Stimulated activated CD4-positive, alpha-beta T cell treated with anti-CD3 and anti-CD28 coated beads, TNF-alpha, amount 100 ng/mL, for 48 hours (primary cell): ENCODE measurements at regions not wholly inside any gene's neighbourhood (a gene's known extent, or its start where the extent isn't known, plus 50 kb on each side); places are given as distances from the start of the nearest gene placed in this dataset.
A peak's percentile ranks its signal among the peaks of the same experiment; 100 is the strongest.
"Not testable (repeated sequence)": the region's sequence is repeated elsewhere in the genome, so short reads cannot be mapped to it uniquely, and the experiment has no call there.

Experiments
- DNase-seq, 3 donors: peaks; one replicate each; pipeline ENCODE4 v3.0.0-alpha.2; 2020; ENCODE audit warnings: low read depth in 3 of 3

DNA sequence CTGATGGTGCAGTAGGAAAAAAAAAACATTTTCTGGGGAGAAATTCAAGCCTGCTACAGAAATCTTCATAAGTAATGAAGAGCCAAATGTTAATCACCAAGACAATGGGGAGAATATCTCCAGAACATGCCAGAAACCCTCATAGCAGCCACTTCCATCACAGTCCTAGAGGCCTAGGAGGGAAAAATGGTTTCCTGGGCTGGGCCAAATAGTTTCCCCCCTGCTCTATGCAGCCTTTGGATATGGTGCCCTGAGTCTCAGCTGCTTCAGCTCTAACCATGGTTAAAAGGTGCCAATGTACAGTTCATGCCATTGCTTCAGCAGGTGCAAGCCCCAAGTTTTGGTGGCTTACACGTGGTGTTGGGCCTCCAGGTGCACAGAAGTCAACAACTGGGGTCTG, 113.1 kb downstream of the ZNF648 start:
- no peak for DNase-seq

DNA sequence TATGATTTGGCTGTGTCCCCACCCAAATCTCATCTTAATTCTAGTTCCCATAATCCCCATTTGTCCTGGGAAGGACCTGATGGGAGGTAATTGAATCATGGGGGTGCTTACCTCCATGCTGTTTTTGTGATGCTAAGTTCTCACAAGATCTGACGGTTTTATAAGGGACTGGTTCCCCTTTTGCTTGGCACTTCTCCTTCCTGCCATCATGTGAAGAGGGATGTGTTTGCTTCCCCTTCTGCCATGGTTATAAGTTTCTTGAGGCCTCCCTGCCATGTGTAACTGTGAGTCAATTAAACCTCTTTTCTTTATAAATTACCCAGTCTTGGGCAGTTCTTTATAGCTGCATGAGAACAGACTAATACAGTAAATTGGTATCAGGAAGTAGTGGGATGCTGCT, 114.1 kb downstream of the ZNF648 start:
- no peak for DNase-seq

DNA sequence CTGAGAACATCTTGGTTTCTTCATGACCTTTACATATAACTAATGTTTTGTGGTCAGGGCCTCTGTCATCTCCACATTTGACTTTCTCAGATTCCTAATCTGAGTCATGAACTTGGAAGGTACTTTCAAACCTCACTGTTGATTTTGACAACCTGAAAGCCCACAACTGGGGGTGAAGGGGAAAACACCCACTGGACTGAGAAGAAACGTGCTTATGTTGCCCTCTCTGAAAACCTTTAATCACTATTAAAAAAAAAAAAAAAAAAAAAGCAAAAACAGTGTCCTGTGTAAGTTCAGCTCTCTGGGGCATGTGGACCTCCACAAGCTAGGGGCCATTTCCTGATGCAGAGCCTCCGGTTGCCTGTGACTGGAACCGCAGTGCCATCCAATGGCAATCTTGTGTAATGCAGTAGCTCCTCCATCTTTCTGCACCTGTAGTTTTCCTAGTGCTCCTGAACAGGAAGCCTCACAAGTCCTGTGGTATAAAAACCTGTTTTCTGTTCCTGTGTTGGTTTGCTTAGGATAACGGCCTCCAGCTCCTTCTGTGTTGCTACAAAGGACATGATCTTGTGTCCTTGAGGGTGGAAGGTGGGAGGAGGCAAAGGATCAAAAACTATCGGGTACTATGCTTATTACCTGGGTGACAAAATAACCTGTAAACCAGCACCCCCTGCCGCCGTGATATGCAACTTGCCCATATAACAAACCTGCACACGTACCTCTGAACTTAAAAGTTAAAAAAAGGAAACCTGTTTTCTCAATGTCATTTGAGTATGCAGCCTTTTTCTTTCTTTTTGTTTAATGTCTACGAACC, 124.5 kb downstream of the ZNF648 start:
- DNase-seq = peak in 2 of 3 donors; percentile 10 to 14

DNA sequence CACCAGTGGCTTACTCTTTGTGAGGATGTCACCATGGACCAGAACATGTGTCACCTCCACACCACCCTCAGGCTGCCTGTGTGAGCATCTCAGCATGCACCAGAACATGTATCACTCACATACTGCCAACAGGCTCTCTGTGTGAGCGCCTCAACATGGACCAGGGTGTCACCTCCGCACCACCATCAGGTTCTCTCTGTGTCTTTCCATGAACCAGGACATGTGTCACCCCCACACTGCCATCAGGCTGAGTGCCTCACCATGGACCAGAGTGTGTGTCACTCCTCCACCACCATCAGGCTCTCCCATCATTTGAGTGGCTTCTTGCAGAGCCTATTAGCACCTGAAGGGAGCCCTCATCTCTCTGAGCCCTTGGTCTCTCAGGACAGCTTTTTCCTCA, 125.2 kb downstream of the ZNF648 start:
- peak in 1 of 3 donors; percentile 33 for DNase-seq

DNA sequence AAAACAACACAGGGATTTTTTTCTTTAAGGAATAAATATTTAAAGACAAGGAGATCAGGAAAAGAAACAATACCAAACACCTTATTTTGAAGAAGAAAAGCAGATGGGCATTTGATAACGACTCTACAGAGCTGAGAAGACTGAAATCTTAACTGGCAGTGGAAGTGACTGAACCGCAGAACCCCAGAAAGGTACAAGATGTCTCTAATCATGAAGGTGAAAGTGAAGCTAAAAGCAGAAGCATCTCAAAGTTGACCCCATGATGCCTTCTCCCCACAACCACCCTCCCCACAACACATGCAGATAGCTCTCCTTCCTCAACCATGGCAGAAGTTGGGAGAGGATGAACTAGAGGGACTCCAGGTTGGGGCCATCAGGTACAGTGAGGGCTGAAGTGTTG, 129.6 kb downstream of the ZNF648 start:
- DNase-seq = no peak

DNA sequence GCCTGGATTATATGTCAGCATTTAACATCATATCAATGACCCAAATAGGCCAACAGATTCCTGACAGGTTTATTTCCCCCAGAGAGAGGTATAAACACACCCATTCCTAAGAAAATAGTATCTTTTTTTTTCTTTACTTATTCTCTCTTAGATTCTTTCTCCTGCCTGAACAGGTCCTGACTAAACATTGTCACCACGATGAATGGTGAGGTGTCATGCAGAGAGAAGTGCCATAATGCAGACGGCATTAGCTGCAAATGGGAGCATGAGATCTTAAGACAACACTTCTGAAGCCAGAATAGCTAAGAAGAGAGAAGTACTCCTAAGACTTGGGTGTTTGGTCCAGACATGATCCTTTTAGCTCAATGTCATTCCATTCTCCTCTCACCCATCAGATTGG, 131.3 kb downstream of the ZNF648 start:
- DNase-seq = no peak

DNA sequence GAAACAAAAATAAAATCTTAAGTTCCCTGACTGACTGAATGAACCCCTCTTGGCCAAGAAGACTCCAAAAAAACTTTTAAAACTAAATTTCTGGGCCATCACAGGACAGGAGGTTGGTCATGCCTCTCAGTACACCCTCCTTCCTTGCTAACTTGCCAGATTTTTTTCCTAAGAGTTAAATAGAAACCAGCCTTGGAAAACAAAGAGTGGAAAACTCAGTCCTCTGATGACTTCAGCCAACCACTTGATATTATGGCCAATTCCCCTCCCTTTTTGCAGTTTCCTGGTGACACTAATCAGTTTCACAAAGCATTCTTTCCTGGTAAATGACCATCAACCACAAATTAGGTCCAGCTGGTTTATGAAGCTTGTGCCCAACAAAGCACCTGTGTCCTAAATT, 134.8 kb downstream of the ZNF648 start:
- no peak for DNase-seq

DNA sequence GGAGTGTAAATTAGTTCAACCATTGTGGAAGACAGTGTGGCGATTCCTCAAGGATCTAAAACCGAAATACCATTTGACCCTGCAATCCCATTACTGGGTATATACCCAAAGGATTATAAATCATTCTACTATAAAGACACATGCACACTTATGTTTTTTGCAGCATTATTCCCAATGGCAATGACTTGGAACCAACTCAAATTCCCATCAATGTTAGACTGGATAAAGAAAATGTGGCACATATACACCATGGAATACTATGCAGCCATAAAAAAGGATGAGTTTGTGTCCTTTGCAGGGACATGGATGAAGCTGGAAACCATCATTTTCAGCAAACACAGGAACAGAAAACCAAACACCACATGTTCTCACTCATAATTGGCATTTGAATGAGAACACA, 137.5 kb downstream of the ZNF648 start:
- not testable (repeated sequence) for DNase-seq

DNA sequence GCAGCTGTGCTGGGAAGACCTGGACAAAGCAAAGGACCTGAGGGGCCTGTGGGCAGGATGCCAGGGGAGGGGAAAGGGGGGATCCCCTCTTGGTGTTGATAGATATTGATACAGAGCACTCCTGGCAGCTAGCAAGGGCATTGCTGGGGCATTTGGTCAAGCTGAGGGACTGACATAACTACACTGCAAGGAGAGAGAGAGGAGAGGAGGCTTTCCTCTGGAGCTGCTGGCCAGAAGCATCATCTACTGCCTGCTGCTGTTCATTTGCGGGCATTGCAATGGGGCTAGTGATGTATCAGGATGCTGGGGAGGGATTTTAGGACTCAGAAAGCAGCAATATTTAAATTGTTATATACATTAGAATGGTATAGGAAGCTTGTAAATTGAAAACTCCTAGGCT, 142.0 kb downstream of the ZNF648 start:
- no peak for DNase-seq

DNA sequence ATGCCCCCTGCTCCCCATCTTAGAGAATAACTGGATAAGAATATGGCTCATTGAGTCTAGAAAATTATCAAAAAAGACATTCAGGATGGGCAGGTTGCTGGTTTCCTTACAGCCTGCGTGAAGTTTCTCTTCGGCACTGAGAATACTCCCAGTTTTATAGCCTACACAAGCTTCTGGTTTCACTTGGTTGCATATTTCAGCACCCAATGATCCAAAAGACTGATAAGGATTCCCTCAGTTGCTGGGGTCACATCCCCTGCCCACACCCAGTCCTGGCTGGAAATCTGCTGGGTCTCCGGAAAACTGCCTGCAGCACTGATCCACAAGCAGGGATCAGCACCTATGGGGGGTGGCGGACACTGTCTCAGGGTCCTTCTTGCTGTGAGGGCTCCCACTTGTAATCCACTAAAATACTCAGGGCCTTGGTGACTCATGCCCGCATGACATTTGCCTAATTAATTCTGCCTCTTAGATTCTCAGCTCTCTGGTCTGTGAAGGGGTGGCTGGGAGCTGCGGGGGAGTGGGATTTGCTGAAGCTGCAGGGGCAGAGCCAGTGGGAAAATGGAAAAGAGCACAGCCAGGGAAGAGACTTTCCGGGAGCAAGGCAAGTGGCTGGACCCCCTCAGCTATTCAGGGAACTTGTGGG, 142.5 kb downstream of the ZNF648 start:
- DNase-seq = no peak

DNA sequence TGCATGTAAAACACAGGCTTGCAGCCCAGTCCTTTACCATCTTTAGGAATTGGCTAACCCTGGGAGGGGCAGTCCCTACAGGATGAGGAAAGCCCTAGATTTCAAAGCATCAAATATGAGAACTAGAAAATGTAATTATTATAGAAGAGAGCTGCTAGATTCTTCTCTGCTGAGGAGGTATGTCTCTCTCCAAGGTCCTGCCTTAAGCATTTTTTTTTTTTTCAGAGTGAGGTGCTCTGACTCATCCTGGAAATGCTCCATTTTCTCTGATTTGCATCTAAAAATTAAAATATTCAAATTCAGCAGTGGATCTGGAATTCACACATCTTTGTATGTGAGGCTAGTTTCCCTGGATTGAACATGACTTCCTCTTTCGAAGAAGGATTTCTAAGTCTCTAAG, 149.8 kb downstream of the ZNF648 start:
- DNase-seq = no peak

DNA sequence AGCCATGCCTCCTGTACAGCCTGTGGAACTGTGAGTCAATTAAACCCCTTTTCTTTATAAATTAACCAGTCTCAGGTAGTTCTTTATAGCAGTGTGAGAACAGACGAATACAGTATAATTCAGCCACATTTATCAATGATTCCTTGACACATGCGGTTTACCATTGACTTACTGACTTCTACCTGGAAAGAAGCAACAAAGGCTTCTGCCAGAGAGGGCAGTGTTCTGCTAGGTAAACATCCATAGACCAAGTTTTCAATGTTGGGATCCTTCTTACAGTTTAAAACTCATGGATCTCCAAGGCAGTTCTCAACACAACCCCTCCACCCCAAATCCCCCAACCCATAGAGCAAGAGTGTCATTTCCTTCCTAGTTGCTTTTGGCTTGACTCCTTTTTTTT, 150.6 kb downstream of the ZNF648 start:
- no peak for DNase-seq

DNA sequence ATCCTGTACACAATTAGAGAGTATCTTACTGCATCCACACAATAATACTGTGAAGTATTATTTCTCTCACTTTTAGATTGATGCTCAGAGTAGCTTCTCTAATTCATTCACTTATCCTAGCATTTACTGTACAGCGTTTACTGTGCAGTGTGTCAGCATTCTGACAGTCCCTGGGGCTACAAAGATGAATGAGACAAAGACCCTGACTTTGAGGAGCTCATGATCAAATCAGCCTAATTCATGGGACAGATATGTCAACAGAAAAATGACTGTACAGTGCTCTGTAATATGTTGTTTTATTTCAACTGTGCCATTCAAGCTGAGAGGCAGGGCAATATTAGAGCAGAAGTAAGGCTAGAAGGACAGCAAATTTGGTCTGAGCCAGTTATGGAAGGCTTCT, 152.5 kb downstream of the ZNF648 start:
- DNase-seq = no peak

DNA sequence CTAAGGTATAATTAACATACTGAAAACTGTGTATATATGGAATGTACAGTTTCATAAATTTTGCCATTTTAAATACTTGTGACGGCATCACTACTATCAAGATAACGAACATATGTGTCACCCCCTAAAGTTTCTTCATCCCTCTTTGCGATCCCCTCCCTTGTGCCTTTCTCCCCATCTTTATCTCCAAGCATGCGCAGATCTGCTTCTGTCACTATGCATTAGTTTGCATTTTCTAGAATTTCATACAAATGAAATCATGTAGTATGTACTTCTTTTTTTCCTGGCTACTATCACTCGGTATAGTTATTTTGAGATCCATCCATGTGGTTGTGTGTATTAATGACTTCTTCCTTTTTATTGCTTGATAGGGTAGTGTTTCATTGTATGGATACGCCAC, 154.9 kb downstream of the ZNF648 start:
- no peak for DNase-seq

DNA sequence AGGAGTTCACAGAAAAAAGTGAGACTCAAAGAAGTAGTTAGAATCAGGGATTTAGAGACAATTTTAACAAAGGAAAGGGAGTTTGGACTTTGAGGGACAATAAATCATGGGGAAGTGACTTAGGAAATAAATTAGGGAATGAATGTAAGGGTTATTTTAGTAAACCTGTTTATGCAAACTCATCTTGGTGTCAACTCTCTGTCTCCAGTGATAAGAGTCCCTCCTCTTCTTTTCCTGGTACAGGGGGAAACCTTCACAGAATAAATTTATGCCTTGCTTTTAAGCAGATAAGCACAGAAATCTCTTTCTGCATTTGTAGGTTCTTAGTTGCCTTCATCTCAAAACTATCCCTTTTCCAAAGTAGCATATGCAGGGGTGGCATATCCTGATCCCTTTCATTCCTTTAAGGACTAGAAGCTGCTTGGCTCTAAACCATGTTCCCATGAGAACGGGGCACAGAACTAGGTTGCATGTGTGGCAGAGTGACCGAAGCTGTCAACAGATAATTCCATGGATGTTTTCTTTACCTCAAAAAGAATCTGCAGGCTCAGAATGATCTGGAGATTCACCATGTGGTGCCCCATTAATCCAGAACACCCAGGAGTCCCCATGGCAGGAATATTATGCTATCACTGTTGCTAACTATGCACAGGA, 155.4 kb downstream of the ZNF648 start:
- DNase-seq = no peak

DNA sequence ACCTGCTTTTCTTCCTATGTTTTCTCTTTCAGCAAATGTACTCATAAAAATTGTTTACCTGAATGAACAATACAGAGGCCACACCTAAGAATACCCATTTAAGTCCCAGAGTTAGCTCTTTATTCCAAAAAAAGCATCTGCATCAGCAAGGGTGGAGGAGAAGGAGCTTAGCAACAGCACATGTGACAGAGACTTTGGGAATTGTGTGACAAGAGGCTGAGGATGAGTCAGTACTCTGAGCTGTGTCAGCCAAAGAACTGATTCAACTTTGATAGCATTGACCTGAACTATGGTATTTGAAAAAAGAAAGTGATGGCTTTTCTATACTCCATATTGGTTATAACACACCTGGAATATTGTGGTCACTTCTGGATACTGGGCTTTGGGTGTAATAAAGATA, 162.7 kb downstream of the ZNF648 start:
- no peak for DNase-seq

DNA sequence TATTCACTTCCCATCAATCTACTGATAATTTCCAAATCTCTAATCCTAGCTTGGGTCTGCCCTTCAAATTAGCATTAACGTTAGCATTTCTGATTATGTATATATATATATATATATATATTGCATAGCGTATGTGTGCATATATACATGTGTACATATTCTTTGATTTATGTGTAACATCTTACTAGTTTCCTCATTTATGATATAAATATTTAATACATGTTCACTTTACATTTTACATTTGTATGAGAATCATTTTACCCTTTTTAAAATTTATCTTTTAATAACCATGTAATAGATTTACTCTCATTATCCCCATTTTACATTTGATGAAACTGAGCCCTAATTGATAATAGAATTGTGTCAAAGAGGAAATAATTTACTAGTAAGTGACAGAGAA, 164.7 kb downstream of the ZNF648 start:
- DNase-seq = no peak

DNA sequence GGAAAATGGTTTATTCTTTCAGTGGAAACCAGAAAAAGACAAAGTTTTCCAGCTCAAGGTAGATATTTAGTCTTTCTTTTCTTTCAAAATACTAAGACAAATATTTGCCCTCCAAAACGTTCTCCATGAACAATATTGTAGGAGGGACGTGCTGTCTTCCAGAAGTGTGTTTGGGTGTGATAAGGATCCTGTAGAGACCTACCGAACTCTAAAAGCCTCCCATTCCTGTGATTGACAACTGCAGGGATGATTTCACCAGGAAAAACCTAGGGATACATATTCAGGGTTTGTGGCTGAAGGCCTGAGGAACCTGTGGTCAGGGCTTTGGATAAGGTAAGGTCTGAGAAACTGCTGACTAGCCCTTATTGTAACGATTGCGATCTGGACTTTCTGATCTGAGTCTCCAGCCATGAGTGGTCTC, 167.1 kb downstream of the ZNF648 start:
- DNase-seq = no peak

DNA sequence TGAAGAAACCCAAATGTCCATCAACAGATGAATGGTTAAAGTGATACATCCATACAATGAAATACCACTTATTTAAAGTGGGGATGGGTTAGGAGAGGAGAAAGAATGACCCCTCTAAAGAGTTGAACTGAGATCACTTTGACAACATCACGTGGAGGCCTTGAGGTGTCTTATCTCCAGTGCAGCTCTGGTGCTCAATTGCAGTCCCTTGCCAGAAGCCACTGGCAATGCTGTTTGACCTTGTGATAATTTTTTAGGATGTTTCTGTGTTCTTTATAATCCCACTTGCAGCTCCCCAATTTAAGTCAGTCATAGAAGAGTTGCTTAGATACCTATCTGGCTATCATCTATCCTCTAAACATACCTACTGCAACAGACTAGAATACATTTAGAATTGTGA, 167.6 kb downstream of the ZNF648 start:
- no peak for DNase-seq

DNA sequence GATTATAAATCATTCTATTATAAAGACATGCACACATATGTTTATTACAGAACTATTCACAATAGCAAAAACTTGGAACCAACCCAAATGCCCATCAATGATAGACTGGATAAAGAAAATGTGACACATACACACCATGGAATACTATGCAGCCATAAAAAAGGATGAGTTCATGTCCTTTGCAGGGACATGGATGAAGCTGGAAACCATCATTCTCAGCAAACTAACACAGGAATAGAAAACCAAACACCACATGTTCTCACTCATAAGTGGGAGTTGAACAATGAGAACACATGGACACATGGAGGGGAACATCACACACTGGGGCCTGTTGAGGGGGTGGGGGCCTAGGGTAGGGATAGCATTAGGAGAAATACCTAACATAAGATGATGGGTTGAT, 168.4 kb downstream of the ZNF648 start:
- DNase-seq = not testable (repeated sequence)

DNA sequence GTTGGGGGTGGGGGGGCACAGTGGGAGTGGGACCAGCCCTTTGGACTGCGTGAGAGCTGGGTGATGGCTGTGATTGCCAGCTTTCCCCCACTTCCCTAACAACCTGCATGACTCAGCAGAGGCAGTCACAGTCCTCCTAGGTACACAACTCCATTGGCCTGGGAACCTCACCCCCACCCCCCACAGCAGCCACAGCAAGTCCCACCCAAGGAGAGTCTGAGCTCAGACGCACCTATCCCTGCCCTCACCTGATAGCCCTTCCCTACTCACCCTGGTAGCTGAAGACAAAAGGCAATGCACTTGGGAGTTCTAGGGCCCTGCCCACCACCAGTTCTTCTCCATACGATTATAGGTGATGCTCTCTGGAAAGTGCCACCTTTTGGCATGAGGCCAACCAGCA, 188.9 kb downstream of the ZNF648 start:
- no peak for DNase-seq

DNA sequence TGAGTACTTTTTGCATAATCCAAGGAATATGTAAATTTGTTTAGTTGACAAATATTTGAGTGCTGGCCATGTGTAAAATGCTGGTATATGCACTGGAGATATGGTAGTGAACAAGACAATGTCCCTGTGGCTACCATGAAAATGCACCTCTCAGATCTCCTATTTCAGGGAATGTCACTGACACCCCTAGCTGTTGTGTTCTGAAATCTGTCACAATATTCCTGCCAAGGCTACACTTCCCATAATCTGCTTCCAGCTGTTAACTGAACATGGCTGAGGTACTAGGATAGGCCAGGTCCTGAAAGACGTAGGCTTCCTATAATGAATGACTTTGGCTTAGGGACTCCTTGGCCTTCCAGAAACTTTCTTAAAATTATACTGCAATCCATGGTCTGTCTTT, 197.8 kb downstream of the ZNF648 start:
- no peak for DNase-seq

DNA sequence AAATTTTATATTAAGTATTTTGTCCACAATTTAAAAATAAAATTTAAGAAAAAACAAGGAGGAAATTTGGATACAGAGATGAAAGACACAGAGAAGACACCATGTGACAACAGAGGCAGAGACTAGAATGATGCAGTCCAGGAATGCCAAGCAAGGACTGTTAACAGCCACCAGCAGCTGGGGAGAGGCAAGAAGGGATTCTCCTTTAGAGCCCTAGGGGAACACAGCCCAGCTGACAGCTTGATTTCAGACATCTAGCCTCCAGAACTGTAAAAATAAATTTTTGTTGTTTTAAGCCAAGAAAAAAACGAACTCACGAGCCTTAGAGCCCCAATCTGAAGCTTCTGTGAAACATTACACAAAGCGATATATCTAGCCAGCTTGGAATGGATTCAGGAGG, 198.5 kb downstream of the ZNF648 start:
- no peak for DNase-seq
